Lung (tissue), 11 donors: ENCODE measurements at regions not wholly inside any gene's neighbourhood (a gene's known extent, or its start where the extent isn't known, plus 50 kb on each side); places are given as distances from the start of the nearest gene placed in this dataset.

Experiments used
- ATAC-seq: fragments of 200-7000 bp; cut with Tn5 transposase; one replicate; pipeline ENCODE4 v1.9.1; 2020; ENCODE audit warnings: moderate number of reproducible peaks; ENCODE audit not compliant: insufficient read depth, low FRiP score
- DNase-seq, 3 donors: peaks; one replicate each; pipeline ENCODE4 v3.0.0-alpha.2; 2013 to 2017
- H3K27ac ChIP-seq, 2 donors: one replicate each; pipeline ENCODE4 v1.5.1; 2013; ENCODE audit warnings: mild to moderate bottlenecking in 2 of 2, moderate library complexity in 2 of 2, control low read depth in 1 of 2, inconsistent platforms in 1 of 2, low read depth in 1 of 2, low read length in 1 of 2
- H3K27me3 ChIP-seq, 3 donors: one replicate each; pipeline ENCODE4 v1.5.1; 2013; ENCODE audit warnings: low read length in 2 of 3; ENCODE audit not compliant: control insufficient read depth in 3 of 3, insufficient read depth in 3 of 3
- H3K36me3 ChIP-seq, 4 donors: one replicate each; pipeline ENCODE4 v1.5.1; 2013; ENCODE audit warnings: low read length in 4 of 4, mild to moderate bottlenecking in 1 of 4, moderate library complexity in 1 of 4; ENCODE audit not compliant: control insufficient read depth in 4 of 4, insufficient read depth in 4 of 4
- H3K4me1 ChIP-seq, 5 donors: one replicate each; pipeline ENCODE4 v1.5.1; 2013; ENCODE audit warnings: low read length in 5 of 5, mild to moderate bottlenecking in 2 of 5, moderate library complexity in 1 of 5; ENCODE audit not compliant: control insufficient read depth in 5 of 5, insufficient read depth in 5 of 5
- H3K4me3 ChIP-seq: one replicate; pipeline ENCODE4 v1.5.1; 2013; ENCODE audit warnings: mild to moderate bottlenecking, control low read depth, moderate library complexity
- H3K9ac ChIP-seq, 2 donors: one replicate each; pipeline ENCODE4 v1.5.1; 2013; ENCODE audit warnings: low read length in 2 of 2, control low read depth in 1 of 2; ENCODE audit not compliant: insufficient read depth in 1 of 2
- H3K9me3 ChIP-seq, 4 donors: one replicate each; pipeline ENCODE4 v1.5.1; 2013; ENCODE audit warnings: low read length in 3 of 4, mild to moderate bottlenecking in 1 of 4, moderate library complexity in 1 of 4; ENCODE audit not compliant: control insufficient read depth in 4 of 4, insufficient read depth in 3 of 4
- CTCF ChIP-seq: IDR thresholded peaks from 2 replicates; pipeline ENCODE4 v1.5.1; 2012; ENCODE audit warnings: mild to moderate bottlenecking; ENCODE audit errors: control extremely low read depth, extremely low read depth
- WGBS, 2 donors: extraction: QIAGEN DNeasy Blood & Tissue Kit; methylation state at CpG; one replicate each; pipeline ENCODE4 v1.1.7; 2013; 5-methylcytosine and 5-hydroxymethylcytosine counted together
- donor health status: control.
- donor health status: control.
- donor health status: Bipolar disorder and iron deficiency.
- donor health status: healthy.
- donor health status: DM: yes; HTN: yes; CAD: no.

GRCh38 chr1:213683529-213683928 lies 304.2 kb upstream of the PROX1 start:
- no peaks in the 10 kb centered on the region for H3K27me3 ChIP-seq

GRCh38 chr1:213684454-213684853 lies 303.3 kb upstream of the PROX1 start:
- no peaks in the 10 kb centered on the region for H3K36me3 ChIP-seq
- H3K9me3 ChIP-seq, result peaks cover 0 to 1% (median 0%) of the 10 kb centered on the region in 4 donors
- no peak for TF ChIP-seq CTCF
- H3K4me1 ChIP-seq, result no peaks in the 10 kb centered on the region
- no peak overlapping the region for H3K4me3 ChIP-seq
- 94 to 95% methylated on average over 3 of the region's 3 CpGs for WGBS, 2 donors
- ATAC-seq (no peak), DNase-seq (no peak)
- H3K9ac ChIP-seq, result no peak overlapping the region
- no peaks in the 10 kb centered on the region for H3K27me3 ChIP-seq
- H3K27ac ChIP-seq, result no peak overlapping the region

More at GRCh38 chr1:213683529-213683928, 304.2 kb upstream of the PROX1 start:
- ATAC-seq (no peak), DNase-seq (no peak)
- TF ChIP-seq CTCF, result no peak
- no peaks in the 10 kb centered on the region for H3K4me1 ChIP-seq
- no peak overlapping the region for H3K27ac ChIP-seq
- H3K9me3 ChIP-seq, result peaks cover 0 to 1% (median 0%) of the 10 kb centered on the region in 4 donors
- H3K36me3 ChIP-seq, result no peaks in the 10 kb centered on the region
- no peak overlapping the region for H3K9ac ChIP-seq
- no peak overlapping the region for H3K4me3 ChIP-seq
- WGBS, 2 donors, result 85 to 86% methylated on average over 7 of the region's 7 CpGs

- Histone ChIP-seq H3K4me3 (no peak overlapping the region), H3K36me3 (no peaks in the 10 kb centered on the region), H3K4me1 (no peaks in the 10 kb centered on the region), H3K9me3 (peaks cover 0 to 1% (median 0%) of the 10 kb centered on the region in 4 donors), H3K9ac (no peak overlapping the region), H3K27me3 (no peaks in the 10 kb centered on the region), H3K27ac (no peak overlapping the region)
- TF ChIP-seq CTCF, result no peak
- WGBS, 2 donors, result 78 to 82% methylated on average over 2 of the region's 2 CpGs
- ATAC-seq, result no peak
- no peak for DNase-seq
Measured at GRCh38 chr1:213685992-213686582, 301.7 kb upstream of the PROX1 start.

GRCh38 chr1:213686983-213687382 lies 300.8 kb upstream of the PROX1 start:
- ATAC-seq (no peak), DNase-seq (no peak)
- TF ChIP-seq CTCF, result no peak
- no peak overlapping the region for H3K27ac ChIP-seq
- H3K4me1 ChIP-seq, result no peaks in the 10 kb centered on the region
- H3K9me3 ChIP-seq, result peaks cover 0 to 1% (median 0%) of the 10 kb centered on the region in 4 donors
- H3K27me3 ChIP-seq, result no peaks in the 10 kb centered on the region
- no peaks in the 10 kb centered on the region for H3K36me3 ChIP-seq
- WGBS, 2 donors, result 88 to 93% methylated on average over 3 of the region's 3 CpGs
- H3K4me3 ChIP-seq, result no peak overlapping the region
- H3K9ac ChIP-seq, result no peak overlapping the region
